ENCODE measurements at regions not wholly inside any gene's neighbourhood (a gene's known extent, or its start where the extent isn't known, plus 50 kb on each side); places are given as distances from the start of the nearest gene placed in this dataset.

DNA sequence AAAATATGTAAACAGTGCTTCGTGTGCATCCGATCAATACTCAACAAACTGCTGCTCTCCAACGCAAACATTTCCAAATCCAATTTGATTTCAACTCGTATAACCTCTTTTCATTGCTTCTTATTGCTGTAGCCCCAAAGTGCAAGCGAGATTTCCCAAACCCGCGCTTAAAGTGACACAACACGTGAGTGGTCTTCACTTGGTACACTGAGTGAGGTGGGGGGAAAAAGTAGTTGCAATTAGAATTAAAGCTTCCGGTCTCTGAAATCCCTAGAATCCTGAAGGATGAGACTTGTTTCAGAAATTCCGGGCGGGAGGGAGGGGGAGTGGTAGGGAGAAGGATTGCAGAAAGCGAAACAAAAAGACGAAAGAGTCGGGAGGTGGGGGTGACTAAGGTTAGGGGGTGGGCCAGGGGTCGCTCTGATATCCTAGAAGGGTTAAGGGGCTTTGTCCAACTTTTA lies 387.5 kb downstream of the BCAT1 start:
- peak overlapping the region; percentile 95 for H3K4me2 ChIP-seq (ENCODE audit: low read depth, low read length)
- H2AFZ ChIP-seq (ENCODE audit: low read length): no peak overlapping the region

GRCh38 chr12:24560831-24561271 lies 388.1 kb downstream of the BCAT1 start:
- in situ Hi-C loops (cut with HindIII; ENCODE audit: extremely low pct_ligation_motif_present, low pct_unique_long_range_greater_than_20kb): loop anchor here (25.0 kb wide), 1 partner anchor 549 kb away; no protein-coding TSS in a partner anchor
- Histone ChIP-seq H4K20me1 (ENCODE audit: insufficient read depth, low read length) (no peaks in the 10 kb centered on the region), H3K36me3 (replicated peaks in 1 of 2; ENCODE audit: control insufficient read depth in 1 of 2, insufficient read depth in 2 of 2, low read length in 2 of 2) (no peaks in the 10 kb centered on the region), H2AFZ (ENCODE audit: low read length) (no peak overlapping the region), H3K9ac (ENCODE audit: insufficient read depth, low read depth, low read length) (no peak overlapping the region), H3K9me3 (ENCODE audit: low read length) (no peaks in the 10 kb centered on the region), H3K4me1 (ENCODE audit: insufficient read depth, low read length) (peaks cover 23% of the 10 kb centered on the region), H3K27ac (ENCODE audit: extremely low read length, insufficient read depth, low read length) (no peak overlapping the region), H3K4me2 (ENCODE audit: low read depth, low read length) (peak overlapping the region; percentile 95), H3K4me3 (replicated peaks in 1 of 3; ENCODE audit: insufficient read depth in 1 of 3, low read depth in 2 of 3, low read length in 3 of 3) (no peak overlapping the region), H3K27me3 (ENCODE audit: control insufficient read depth in 1 of 2, insufficient read depth in 2 of 2, low read length in 2 of 2) (peaks cover 2 to 44% of the 10 kb centered on the region in 2 experiments), H3K79me2 (ENCODE audit: insufficient read depth, low read length) (no peaks in the 10 kb centered on the region)
- WGBS (ENCODE audit: low lambda C conversion rate): 7% methylated on average over 2 of the region's 2 CpGs
- ChIA-PET CTCF (ENCODE audit: low intra/inter-chr PET ratio, low total read pairs) (no interaction called here), POLR2A (no interaction called here)
- no TSS peak for BruUV-seq (replicated peaks)
- intact Hi-C loops (cut with micrococcal nuclease; ENCODE audit: unreplicated experiment): no loop called here
- FAIRE-seq (no peak), DNase-seq (ENCODE audit: low spot score) (no peak), ATAC-seq (no peak)
- TF ChIP-seq ZNF256 (CRISPR knock-in tag; conservative IDR thresholded peaks at IDR 0.05) (no peak), MTA3 (CRISPR knock-in tag; IDR thresholded peaks at IDR 0.05) (no peak)

More for the DNA sequence above, 387.5 kb downstream of the BCAT1 start:
- ATAC-seq: peak; percentile 23
- H3K9me3 ChIP-seq (ENCODE audit: low read length): no peaks in the 10 kb centered on the region
- intact Hi-C loops (cut with micrococcal nuclease; ENCODE audit: unreplicated experiment) (no loop called here), in situ Hi-C loops (cut with HindIII; ENCODE audit: extremely low pct_ligation_motif_present, low pct_unique_long_range_greater_than_20kb) (loop anchor here (25.0 kb wide), 1 partner anchor 549 kb away; no protein-coding TSS in a partner anchor)
- no peaks in the 10 kb centered on the region for H3K36me3 ChIP-seq (replicated peaks in 1 of 2; ENCODE audit: control insufficient read depth in 1 of 2, insufficient read depth in 2 of 2, low read length in 2 of 2)
- no peak overlapping the region for H3K27ac ChIP-seq (ENCODE audit: extremely low read length, insufficient read depth, low read length)
- BruUV-seq (replicated peaks): no TSS peak
- H4K20me1 ChIP-seq (ENCODE audit: insufficient read depth, low read length): no peaks in the 10 kb centered on the region
- ChIA-PET CTCF (ENCODE audit: low intra/inter-chr PET ratio, low total read pairs) (no interaction called here), POLR2A (no interaction called here)
- H3K4me1 ChIP-seq (ENCODE audit: insufficient read depth, low read length): peaks cover 23% of the 10 kb centered on the region
- FAIRE-seq: no peak
- peaks cover 2 to 44% of the 10 kb centered on the region in 2 experiments for H3K27me3 ChIP-seq (ENCODE audit: control insufficient read depth in 1 of 2, insufficient read depth in 2 of 2, low read length in 2 of 2)
- TF ChIP-seq ONECUT2 (CRISPR knock-in tag; IDR thresholded peaks at IDR 0.05) (0 out of 2 replicates have a peak, but pooled peaks have one; percentile 35), HHEX (CRISPR knock-in tag; IDR thresholded peaks at IDR 0.05) (0 out of 2 replicates have a peak, but pooled peaks have one; percentile 14), ZNF430 (CRISPR knock-in tag; IDR thresholded peaks at IDR 0.05) (no peak)
- WGBS (ENCODE audit: low lambda C conversion rate): 2% methylated on average over 15 of the region's 15 CpGs
- no peak overlapping the region for H3K9ac ChIP-seq (ENCODE audit: insufficient read depth, low read depth, low read length)
- H3K4me3 ChIP-seq (replicated peaks in 1 of 3; ENCODE audit: insufficient read depth in 1 of 3, low read depth in 2 of 3, low read length in 3 of 3): peak overlapping the region; percentile 46 to 70 (median 67); a peak in 5 of 6 replicates
- DNase-seq (ENCODE audit: low spot score): no peak
- no peaks in the 10 kb centered on the region for H3K79me2 ChIP-seq (ENCODE audit: insufficient read depth, low read length)

Data from HepG2 (cell line).